H54 (cell line): ENCODE measurements at regions not wholly inside any gene's neighbourhood (a gene's known extent, or its start where the extent isn't known, plus 50 kb on each side); places are given as distances from the start of the nearest gene placed in this dataset.

Experiments
- DNase-seq: peaks from one replicate; pipeline ENCODE4 v3.0.0; 2011; ENCODE audit warnings: low spot score, mixed read lengths; ENCODE audit not compliant: insufficient read length
- FAIRE-seq: peaks from 3 replicates; lab custom pipeline; 2011; peaks lifted over from hg19 to GRCh38; lab: Jason Lieb, UNC
- POLR2A ChIP-seq: IDR thresholded peaks from 2 replicates; pipeline ENCODE4 v1.6.1; 2011; ENCODE audit warnings: low read depth, mild to moderate bottlenecking, low read length

GRCh38 chr4:123976819-123977218 is 580.2 kb downstream of the SPRY1 start:
- DNase-seq, result no peak
- no peak for FAIRE-seq
- no peak for TF ChIP-seq POLR2A

- no peak for TF ChIP-seq POLR2A
- DNase-seq (no peak), FAIRE-seq (no peak)
Observed at GRCh38 chr4:123977641-123978081, 581.1 kb downstream of the SPRY1 start.

- no peak for TF ChIP-seq POLR2A
- no peak for FAIRE-seq
- DNase-seq, result no peak
Observed at GRCh38 chr4:123978637-123979036, 582.0 kb downstream of the SPRY1 start.

- DNase-seq (no peak), FAIRE-seq (no peak)
- no peak for TF ChIP-seq POLR2A
Observed at GRCh38 chr4:123980736-123981300, 584.2 kb downstream of the SPRY1 start.

GRCh38 chr4:123984886-123985285 is 588.3 kb downstream of the SPRY1 start:
- FAIRE-seq (no peak), DNase-seq (no peak)
- TF ChIP-seq POLR2A, result no peak

- TF ChIP-seq POLR2A, result no peak
- DNase-seq, result peak; percentile 2
- FAIRE-seq, result no peak
Observed at GRCh38 chr4:123986268-123986798, 589.7 kb downstream of the SPRY1 start.

GRCh38 chr4:123987408-123987807 is 590.8 kb downstream of the SPRY1 start:
- FAIRE-seq (no peak), DNase-seq (no peak)
- TF ChIP-seq POLR2A, result no peak

GRCh38 chr4:123990310-123990870 is 593.8 kb downstream of the SPRY1 start:
- FAIRE-seq (no peak), DNase-seq (no peak)
- no peak for TF ChIP-seq POLR2A

GRCh38 chr4:123994917-123995316 is 598.3 kb downstream of the SPRY1 start:
- DNase-seq (no peak), FAIRE-seq (no peak)
- no peak for TF ChIP-seq POLR2A

GRCh38 chr4:123995936-123996335 is 599.3 kb downstream of the SPRY1 start:
- DNase-seq, result peak; percentile 5
- no peak for FAIRE-seq
- no peak for TF ChIP-seq POLR2A

- no peak for FAIRE-seq
- no peak for TF ChIP-seq POLR2A
Observed at GRCh38 chr4:123996718-123997510, 600.3 kb downstream of the SPRY1 start.

GRCh38 chr4:123997776-123998449 is 601.3 kb downstream of the SPRY1 start:
- DNase-seq (no peak), FAIRE-seq (no peak)
- TF ChIP-seq POLR2A, result no peak

More at GRCh38 chr4:123996718-123997510, 600.3 kb downstream of the SPRY1 start:
- DNase-seq, result no peak

GRCh38 chr4:124000233-124000632 is 603.6 kb downstream of the SPRY1 start:
- no peak for DNase-seq

GRCh38 chr4:124015766-124016165 is 619.2 kb downstream of the SPRY1 start:
- DNase-seq, result no peak
- no peak for FAIRE-seq
- TF ChIP-seq POLR2A, result no peak

More at GRCh38 chr4:124000233-124000632, 603.6 kb downstream of the SPRY1 start:
- no peak for TF ChIP-seq POLR2A
- no peak for FAIRE-seq
